ENCODE measurements at regions not wholly inside any gene's neighbourhood (a gene's known extent, or its start where the extent isn't known, plus 50 kb on each side); places are given as distances from the start of the nearest gene placed in this dataset.

GRCh38 chrX:44025555-44025954, 52.4 kb upstream of the NDP start:
- Mint-ChIP-seq H3K27me3 (no peaks in the 10 kb centered on the region), H3K4me1 (no peaks in the 10 kb centered on the region), H3K9me3 (ENCODE audit: low read depth) (no peaks in the 10 kb centered on the region), H3K36me3 (no peaks in the 10 kb centered on the region), H3K4me3 (no peak overlapping the region), H3K27ac (no peak overlapping the region)
- ATAC-seq (no peak), DNase-seq (no peak)
- CTCF ChIA-PET = interaction anchor here (1.4 kb wide), 1 partner anchor 77 kb away, joined by 3 read pairs; no protein-coding TSS in a partner anchor

Measured in activated CD8-positive, alpha-beta memory T cell treated with anti-CD3 and anti-CD28 coated beads, Interleukin-2, amount 10 ng/mL, durations not matched to agents 7 days and 5 days (primary cell).